HG03045 (cell line): ENCODE measurements at regions not wholly inside any gene's neighbourhood (a gene's known extent, or its start where the extent isn't known, plus 50 kb on each side); places are given as distances from the start of the nearest gene placed in this dataset.
"Not testable (repeated sequence)": the region's sequence is repeated elsewhere in the genome, so short reads cannot be mapped to it uniquely, and the experiment has no call there.

Experiments
- ATAC-seq: cut with Tn5 transposase; IDR thresholded peaks from one replicate; pipeline ENCODE4 v1.9.1; 2021; ENCODE audit warnings: mild to moderate bottlenecking, moderate library complexity; ENCODE audit not compliant: unreplicated experiment

- not testable (repeated sequence) for ATAC-seq
Observed at GRCh38 chr14:106349678-106350457, 823.5 kb downstream of the TMEM121 start.

- ATAC-seq: not testable (repeated sequence)
Observed at GRCh38 chr14:106355007-106355791, 828.8 kb downstream of the TMEM121 start.

GRCh38 chr14:106355881-106356642 is 829.7 kb downstream of the TMEM121 start:
- not testable (repeated sequence) for ATAC-seq

- not testable (repeated sequence) for ATAC-seq
Observed at GRCh38 chr14:106356643-106356930, 830.2 kb downstream of the TMEM121 start.

- not testable (repeated sequence) for ATAC-seq
Observed at GRCh38 chr14:106359157-106359887, 832.9 kb downstream of the TMEM121 start.

GRCh38 chr14:106365371-106365770 is 839.0 kb downstream of the TMEM121 start:
- ATAC-seq: not testable (repeated sequence)

- not testable (repeated sequence) for ATAC-seq
Observed at GRCh38 chr14:106365894-106366293, 839.5 kb downstream of the TMEM121 start.

- not testable (repeated sequence) for ATAC-seq
Observed at GRCh38 chr14:106366971-106367370, 840.6 kb downstream of the TMEM121 start.

- not testable (repeated sequence) for ATAC-seq
Observed at GRCh38 chr14:106369456-106369855, 843.1 kb downstream of the TMEM121 start.

GRCh38 chr14:106372870-106373652 is 846.7 kb downstream of the TMEM121 start:
- ATAC-seq: no peak

GRCh38 chr14:106373653-106374110 is 847.3 kb downstream of the TMEM121 start:
- not testable (repeated sequence) for ATAC-seq

- no peak for ATAC-seq
Observed at GRCh38 chr14:106377432-106377831, 851.0 kb downstream of the TMEM121 start.

GRCh38 chr14:106378191-106378590 is 851.8 kb downstream of the TMEM121 start:
- no peak for ATAC-seq

GRCh38 chr14:106380740-106381139 is 854.4 kb downstream of the TMEM121 start:
- ATAC-seq: no peak

- not testable (repeated sequence) for ATAC-seq
Observed at GRCh38 chr14:106389186-106389585, 862.8 kb downstream of the TMEM121 start.

GRCh38 chr14:106390401-106390800 is 864.0 kb downstream of the TMEM121 start:
- ATAC-seq: no peak

GRCh38 chr14:106390947-106391346 is 864.6 kb downstream of the TMEM121 start:
- no peak for ATAC-seq

GRCh38 chr14:106393742-106394141 is 867.4 kb downstream of the TMEM121 start:
- ATAC-seq: no peak

- ATAC-seq: no peak
Observed at GRCh38 chr14:106395456-106396050, 869.2 kb downstream of the TMEM121 start.
